Astrocyte (in vitro differentiated cells and primary cell): ENCODE measurements at regions not wholly inside any gene's neighbourhood (a gene's known extent, or its start where the extent isn't known, plus 50 kb on each side); places are given as distances from the start of the nearest gene placed in this dataset.

Experiments
- DNase-seq: peaks from one replicate; pipeline ENCODE4 v3.0.0-alpha.2; 2010; ENCODE audit warnings: low read depth
- FAIRE-seq: peaks from 2 replicates; lab custom pipeline; 2011; peaks lifted over from hg19 to GRCh38; lab: Jason Lieb, UNC
- H2AFZ ChIP-seq: 2 replicates; pipeline ENCODE4 v1.6.0; 2012; ENCODE audit warnings: low read depth, low read length, inconsistent platforms
- H3K27ac ChIP-seq: 2 replicates; pipeline ENCODE4 v1.5.1; 2011; ENCODE audit warnings: low read depth, low read length, inconsistent platforms
- H3K27me3 ChIP-seq: 2 replicates; pipeline ENCODE4 v1.6.0; 2011; ENCODE audit warnings: low read length, inconsistent platforms; ENCODE audit not compliant: insufficient read depth
- H3K36me3 ChIP-seq: 2 replicates; pipeline ENCODE4 v1.5.1; 2011; ENCODE audit warnings: low read length, inconsistent platforms; ENCODE audit not compliant: insufficient read depth
- H3K4me1 ChIP-seq: 2 replicates; pipeline ENCODE4 v1.5.1; 2011; ENCODE audit warnings: low read length, inconsistent platforms; ENCODE audit not compliant: insufficient read depth
- H3K4me2 ChIP-seq: 2 replicates; pipeline ENCODE4 v1.6.0; 2012; ENCODE audit warnings: low read length, inconsistent platforms
- H3K4me3 ChIP-seq: 2 replicates; pipeline ENCODE4 v1.5.1; 2011; ENCODE audit warnings: low read depth, mild to moderate bottlenecking, low read length, inconsistent platforms; ENCODE audit not compliant: insufficient read depth
- H3K79me2 ChIP-seq: 2 replicates; pipeline ENCODE4 v1.6.0; 2012; ENCODE audit warnings: mild to moderate bottlenecking, low read length, inconsistent platforms; ENCODE audit not compliant: insufficient read depth
- H3K9ac ChIP-seq: 2 replicates; pipeline ENCODE4 v1.6.0; 2012; ENCODE audit warnings: mild to moderate bottlenecking, low read length, inconsistent platforms
- H3K9me3 ChIP-seq: 2 replicates; pipeline ENCODE4 v1.5.1; 2012; ENCODE audit warnings: low read depth, mild to moderate bottlenecking, low read length, inconsistent platforms; ENCODE audit not compliant: insufficient read depth
- H4K20me1 ChIP-seq: 2 replicates; pipeline ENCODE4 v1.6.0; 2012; ENCODE audit warnings: low read length, inconsistent platforms; ENCODE audit not compliant: insufficient read depth
- H3K27ac Mint-ChIP-seq: one replicate; pipeline ENCODE4 v1.8.0; 2021; ENCODE audit warnings: mild to moderate bottlenecking, mixed read lengths; ENCODE audit not compliant: unreplicated experiment
- H3K27me3 Mint-ChIP-seq: one replicate; pipeline ENCODE4 v1.8.0; 2021; ENCODE audit warnings: low read depth, mixed read lengths; ENCODE audit not compliant: unreplicated experiment
- H3K36me3 Mint-ChIP-seq: one replicate; pipeline ENCODE4 v1.8.0; 2021; ENCODE audit warnings: low read depth, mixed read lengths; ENCODE audit not compliant: unreplicated experiment
- H3K4me1 Mint-ChIP-seq: one replicate; pipeline ENCODE4 v1.8.0; 2021; ENCODE audit warnings: low read depth, mixed read lengths; ENCODE audit not compliant: unreplicated experiment
- H3K4me3 Mint-ChIP-seq: one replicate; pipeline ENCODE4 v1.8.0; 2021; ENCODE audit warnings: mild to moderate bottlenecking, moderate library complexity, mixed read lengths; ENCODE audit not compliant: unreplicated experiment
- H3K9me3 Mint-ChIP-seq: one replicate; pipeline ENCODE4 v1.8.0; 2021; ENCODE audit warnings: mild to moderate bottlenecking, mixed read lengths; ENCODE audit not compliant: unreplicated experiment
- EZH2 ChIP-seq: IDR thresholded peaks from 2 replicates; pipeline ENCODE4 v1.6.1; 2012; ENCODE audit warnings: mild to moderate bottlenecking, low read length, inconsistent platforms; ENCODE audit not compliant: insufficient read depth
- TF ChIP-seq, protein P1 (sequence below): IDR thresholded peaks from 2 replicates; pipeline ENCODE4 v1.5.1; 2011; ENCODE audit warnings: low read depth, mild to moderate bottlenecking, inconsistent platforms, low read length, moderate library complexity; ENCODE audit not compliant: insufficient read depth

DNA sequence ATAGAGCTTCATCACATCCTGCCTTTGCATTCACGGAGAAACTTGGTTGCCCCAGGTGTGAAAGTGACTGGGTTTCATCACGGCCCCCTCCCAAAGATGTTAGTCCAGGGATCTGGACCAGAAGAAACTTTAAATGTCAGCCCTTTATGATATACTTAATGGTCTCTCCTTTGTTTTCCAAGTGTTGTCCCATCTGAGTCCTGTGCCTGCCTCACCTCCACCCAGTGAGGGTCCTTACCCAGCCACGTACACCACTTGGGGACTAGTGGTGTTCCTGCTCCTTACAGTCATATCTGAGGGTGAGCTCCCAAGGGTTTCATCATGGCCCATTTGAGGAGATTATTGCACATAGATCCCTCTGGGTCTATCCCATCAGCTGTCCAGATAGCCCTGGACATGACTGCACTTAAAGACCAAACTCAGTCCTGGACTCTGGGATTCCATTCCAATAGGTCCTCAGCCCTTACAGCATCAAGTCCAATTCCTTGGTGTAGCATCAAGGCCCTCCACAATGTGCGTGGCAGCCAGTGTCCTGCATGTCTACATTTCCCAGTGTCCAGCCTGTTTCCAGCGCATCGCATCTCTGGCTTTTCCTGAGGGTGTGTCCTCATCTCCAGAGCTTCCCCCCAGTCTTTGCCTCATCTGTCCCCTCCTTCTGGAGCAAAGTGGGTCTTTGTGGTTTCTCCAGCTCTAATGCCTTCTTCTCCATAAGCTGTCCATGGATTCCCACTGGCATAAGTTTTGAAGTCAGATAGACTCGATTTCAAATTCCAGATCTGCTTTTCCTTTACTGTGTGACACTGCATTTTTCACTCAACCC lies 351.6 kb downstream of the MYCN start:
- Histone ChIP-seq H2AFZ (no peak overlapping the region), H3K4me3 (no peak overlapping the region), H4K20me1 (no peaks in the 10 kb centered on the region), H3K36me3 (no peaks in the 10 kb centered on the region), H3K4me1 (no peaks in the 10 kb centered on the region), H3K27me3 (no peaks in the 10 kb centered on the region), H3K9me3 (peaks cover 3% of the 10 kb centered on the region), H3K79me2 (no peaks in the 10 kb centered on the region), H3K9ac (no peak overlapping the region), H3K27ac (no peak overlapping the region), H3K4me2 (no peak overlapping the region)
- H3K4me1 Mint-ChIP-seq, result no peaks in the 10 kb centered on the region
- FAIRE-seq (no peak), DNase-seq (no peak)
- H3K36me3 Mint-ChIP-seq, result no peaks in the 10 kb centered on the region
- H3K9me3 Mint-ChIP-seq, result no peaks in the 10 kb centered on the region
- TF ChIP-seq, protein P1, sequence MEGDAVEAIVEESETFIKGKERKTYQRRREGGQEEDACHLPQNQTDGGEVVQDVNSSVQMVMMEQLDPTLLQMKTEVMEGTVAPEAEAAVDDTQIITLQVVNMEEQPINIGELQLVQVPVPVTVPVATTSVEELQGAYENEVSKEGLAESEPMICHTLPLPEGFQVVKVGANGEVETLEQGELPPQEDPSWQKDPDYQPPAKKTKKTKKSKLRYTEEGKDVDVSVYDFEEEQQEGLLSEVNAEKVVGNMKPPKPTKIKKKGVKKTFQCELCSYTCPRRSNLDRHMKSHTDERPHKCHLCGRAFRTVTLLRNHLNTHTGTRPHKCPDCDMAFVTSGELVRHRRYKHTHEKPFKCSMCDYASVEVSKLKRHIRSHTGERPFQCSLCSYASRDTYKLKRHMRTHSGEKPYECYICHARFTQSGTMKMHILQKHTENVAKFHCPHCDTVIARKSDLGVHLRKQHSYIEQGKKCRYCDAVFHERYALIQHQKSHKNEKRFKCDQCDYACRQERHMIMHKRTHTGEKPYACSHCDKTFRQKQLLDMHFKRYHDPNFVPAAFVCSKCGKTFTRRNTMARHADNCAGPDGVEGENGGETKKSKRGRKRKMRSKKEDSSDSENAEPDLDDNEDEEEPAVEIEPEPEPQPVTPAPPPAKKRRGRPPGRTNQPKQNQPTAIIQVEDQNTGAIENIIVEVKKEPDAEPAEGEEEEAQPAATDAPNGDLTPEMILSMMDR, result no peak
- no peak for TF ChIP-seq EZH2
- H3K27ac Mint-ChIP-seq, result no peak overlapping the region
- no peak overlapping the region for H3K4me3 Mint-ChIP-seq
- peaks cover 9% of the 10 kb centered on the region for H3K27me3 Mint-ChIP-seq

- Histone ChIP-seq H4K20me1 (no peaks in the 10 kb centered on the region), H3K79me2 (no peaks in the 10 kb centered on the region), H3K36me3 (no peaks in the 10 kb centered on the region), H3K4me2 (no peak overlapping the region), H3K4me3 (no peak overlapping the region), H2AFZ (no peak overlapping the region), H3K27me3 (no peaks in the 10 kb centered on the region), H3K27ac (no peak overlapping the region), H3K9me3 (peaks cover under 1% of the 10 kb centered on the region), H3K9ac (no peak overlapping the region), H3K4me1 (no peaks in the 10 kb centered on the region)
- no peak for FAIRE-seq
- Mint-ChIP-seq H3K36me3 (no peaks in the 10 kb centered on the region), H3K4me3 (no peak overlapping the region), H3K4me1 (no peaks in the 10 kb centered on the region), H3K27ac (no peak overlapping the region), H3K27me3 (peaks cover 10% of the 10 kb centered on the region), H3K9me3 (no peaks in the 10 kb centered on the region)
- TF ChIP-seq, protein P1, result no peak
- TF ChIP-seq EZH2, result no peak
- no peak for DNase-seq
Observed at GRCh38 chr2:16291226-16291625, 350.9 kb downstream of the MYCN start.
